Effector memory CD4-positive, alpha-beta T cell (primary cell): ENCODE measurements at regions not wholly inside any gene's neighbourhood (a gene's known extent, or its start where the extent isn't known, plus 50 kb on each side); places are given as distances from the start of the nearest gene placed in this dataset.

ENCODE experiments used
- DNase-seq, 3 donors: peaks; one replicate each; pipeline ENCODE4 v3.0.0-alpha.2; 2020
- H3K27ac ChIP-seq: 2 replicates; pipeline ENCODE4 v1.7.0; 2013; ENCODE audit warnings: mild to moderate bottlenecking, low read length, moderate library complexity; ENCODE audit not compliant: insufficient read depth, poor library complexity, severe bottlenecking
- H3K27me3 ChIP-seq: replicated peaks from 2 replicates; pipeline ENCODE4 v1.7.0; 2013; ENCODE audit warnings: mild to moderate bottlenecking, low read length; ENCODE audit not compliant: insufficient read depth, control insufficient read depth, poor library complexity, severe bottlenecking
- H3K36me3 ChIP-seq: 2 replicates; pipeline ENCODE4 v1.7.0; 2013; ENCODE audit warnings: mild to moderate bottlenecking, low read length, moderate library complexity; ENCODE audit not compliant: control insufficient read depth, insufficient read depth
- H3K4me1 ChIP-seq: 2 replicates; pipeline ENCODE4 v1.7.0; 2013; ENCODE audit warnings: low read length, mild to moderate bottlenecking; ENCODE audit not compliant: control insufficient read depth, insufficient read depth, poor library complexity, severe bottlenecking
- H3K4me3 ChIP-seq: 2 replicates; pipeline ENCODE4 v1.7.0; 2013; ENCODE audit warnings: low read length, low read depth, mild to moderate bottlenecking; ENCODE audit not compliant: insufficient read depth, poor library complexity, severe bottlenecking
- H3K9me3 ChIP-seq: 2 replicates; pipeline ENCODE4 v1.7.0; 2013; ENCODE audit warnings: mild to moderate bottlenecking, low read length, moderate library complexity; ENCODE audit not compliant: control insufficient read depth

DNA sequence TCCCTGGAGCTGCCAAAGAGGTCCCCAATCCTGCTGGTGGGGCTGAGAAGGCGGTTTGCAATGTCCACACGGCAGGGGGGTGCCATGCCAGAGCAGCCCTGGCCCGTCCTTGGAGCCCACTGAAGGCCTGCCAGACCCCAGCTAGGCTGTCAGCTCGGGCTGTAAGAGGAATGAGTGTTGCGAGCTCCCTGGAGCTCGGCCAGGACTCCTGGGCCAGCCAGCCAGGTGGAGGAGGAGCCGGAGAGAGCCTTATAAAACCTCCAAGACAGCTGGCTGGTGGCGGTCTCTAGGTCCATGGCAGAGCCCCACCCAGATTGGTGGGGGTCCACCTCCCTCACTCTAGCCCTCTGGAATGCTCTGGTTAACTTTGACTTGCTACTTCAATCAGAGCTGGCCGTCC is 55.1 kb upstream of the CALN1 start:
- H3K27ac ChIP-seq = no peak overlapping the region
- H3K36me3 ChIP-seq = no peaks in the 10 kb centered on the region
- H3K9me3 ChIP-seq = no peaks in the 10 kb centered on the region
- DNase-seq = no peak
- H3K27me3 ChIP-seq = no peaks in the 10 kb centered on the region
- H3K4me1 ChIP-seq = no peaks in the 10 kb centered on the region
- no peak overlapping the region for H3K4me3 ChIP-seq

DNA sequence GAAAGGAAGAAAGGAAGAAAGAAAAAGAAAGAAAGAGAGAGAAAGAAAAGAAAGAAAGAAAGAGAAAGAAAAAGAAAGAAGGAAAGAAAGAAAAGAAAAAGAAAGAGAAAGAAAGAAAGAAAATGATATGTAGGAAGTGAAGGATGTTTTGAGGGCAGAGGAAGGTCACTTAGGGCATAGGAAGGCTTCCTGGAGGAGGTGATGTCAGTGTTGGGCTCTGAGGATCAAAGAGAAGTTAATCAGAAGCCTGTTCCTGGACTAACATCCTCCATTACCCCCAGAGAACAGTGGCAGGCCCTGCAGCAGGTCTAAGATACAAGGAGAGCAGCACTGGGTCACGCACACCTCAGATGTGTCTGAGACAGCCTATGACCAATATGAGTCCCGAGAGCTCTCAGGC is 54.7 kb upstream of the CALN1 start:
- H3K36me3 ChIP-seq = no peaks in the 10 kb centered on the region
- no peaks in the 10 kb centered on the region for H3K27me3 ChIP-seq
- H3K27ac ChIP-seq = no peak overlapping the region
- no peak overlapping the region for H3K4me3 ChIP-seq
- DNase-seq = no peak
- H3K9me3 ChIP-seq = no peaks in the 10 kb centered on the region
- H3K4me1 ChIP-seq = no peaks in the 10 kb centered on the region

DNA sequence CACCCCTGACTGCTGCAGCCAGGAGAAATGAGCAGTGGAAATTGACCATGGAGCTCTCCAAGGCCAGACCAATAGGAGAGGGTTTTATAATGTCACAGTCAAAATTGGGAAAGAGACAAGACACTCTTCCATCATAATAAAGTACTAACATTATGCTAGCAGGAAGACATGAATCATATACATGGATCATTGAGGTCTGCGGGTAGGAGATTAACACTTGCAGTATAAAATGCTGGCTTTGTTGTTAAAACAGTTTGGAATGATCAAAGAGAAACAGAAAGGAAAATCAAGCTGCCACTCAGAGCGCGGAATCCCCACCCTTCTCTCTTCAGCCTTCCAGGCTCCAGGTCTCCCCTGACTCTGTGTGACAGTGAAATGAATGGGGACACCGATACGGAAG is 53.4 kb upstream of the CALN1 start:
- H3K27ac ChIP-seq = no peak overlapping the region
- no peak for DNase-seq
- no peak overlapping the region for H3K4me3 ChIP-seq
- no peaks in the 10 kb centered on the region for H3K9me3 ChIP-seq
- no peaks in the 10 kb centered on the region for H3K36me3 ChIP-seq
- no peaks in the 10 kb centered on the region for H3K27me3 ChIP-seq
- H3K4me1 ChIP-seq = no peaks in the 10 kb centered on the region

DNA sequence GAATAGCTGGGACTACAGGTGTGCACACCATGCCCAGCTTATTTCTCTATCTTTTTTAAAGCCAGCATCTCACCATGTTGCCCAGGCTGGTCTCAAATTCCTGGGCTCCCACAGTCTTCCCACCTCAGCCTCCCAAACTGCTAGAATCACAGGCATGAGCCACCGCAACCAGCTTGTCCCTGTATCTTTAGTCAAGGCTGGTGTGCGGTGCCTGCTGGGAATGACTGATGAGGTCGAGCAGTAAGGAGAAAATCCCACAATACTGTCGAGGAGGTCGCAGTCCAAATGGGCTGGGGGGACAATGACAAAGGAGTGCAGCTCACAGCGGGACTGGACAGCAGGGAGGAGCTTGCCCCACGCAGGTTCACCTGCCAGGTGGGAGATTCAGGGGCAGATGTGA is 50.2 kb upstream of the CALN1 start:
- H3K9me3 ChIP-seq = no peaks in the 10 kb centered on the region
- no peak overlapping the region for H3K27ac ChIP-seq
- no peaks in the 10 kb centered on the region for H3K36me3 ChIP-seq
- no peak for DNase-seq
- no peaks in the 10 kb centered on the region for H3K27me3 ChIP-seq
- no peak overlapping the region for H3K4me3 ChIP-seq
- H3K4me1 ChIP-seq = no peaks in the 10 kb centered on the region
